CD8-positive, alpha-beta memory T cell (primary cell): ENCODE measurements at regions not wholly inside any gene's neighbourhood (a gene's known extent, or its start where the extent isn't known, plus 50 kb on each side); places are given as distances from the start of the nearest gene placed in this dataset.
A peak's percentile ranks its signal among the peaks of the same experiment; 100 is the strongest.

ENCODE experiments used
- CTCF ChIA-PET: fragments of 350-600 bp; sonication (Branson Sonifier 250); formaldehyde crosslinking; loops from one replicate; lab custom pipeline; 2021; ENCODE audit warnings: antibody characterized with exemption; lab: Charles Lee
- POLR2A ChIA-PET: fragments of 350-600 bp; sonication (Branson Sonifier 250); formaldehyde crosslinking; loops from one replicate; lab custom pipeline; 2021; ENCODE audit warnings: antibody characterized with exemption; lab: Charles Lee
- DNase-seq, 5 donors: peaks; one replicate each; pipeline versions ENCODE4 v3.0.0 to v3.0.0-alpha.2; 2020 to 2022; ENCODE audit warnings: mixed read lengths in 1 of 5
- H3K27ac ChIP-seq: one replicate; pipeline ENCODE4 v1.7.0; 2013; ENCODE audit warnings: low read depth, mild to moderate bottlenecking, low read length, moderate library complexity
- H3K27me3 ChIP-seq: 2 replicates; pipeline ENCODE4 v1.7.0; 2013; ENCODE audit warnings: low read length, mild to moderate bottlenecking; ENCODE audit not compliant: insufficient read depth, poor library complexity, severe bottlenecking
- H3K36me3 ChIP-seq: 2 replicates; pipeline ENCODE4 v1.7.0; 2013; ENCODE audit warnings: mild to moderate bottlenecking, low read length, moderate library complexity; ENCODE audit not compliant: insufficient read depth
- H3K4me1 ChIP-seq: 2 replicates; pipeline ENCODE4 v1.7.0; 2013; ENCODE audit warnings: mild to moderate bottlenecking, low read length, moderate library complexity; ENCODE audit not compliant: insufficient read depth
- H3K4me3 ChIP-seq: 2 replicates; pipeline ENCODE4 v1.7.0; 2013; ENCODE audit warnings: mild to moderate bottlenecking, low read length
- H3K9me3 ChIP-seq: 2 replicates; pipeline ENCODE4 v1.7.0; 2013; ENCODE audit warnings: mild to moderate bottlenecking, low read length
- H3K27ac Mint-ChIP-seq, 8 donors: one replicate each; pipeline ENCODE4 v1.8.0; 2020 to 2021; ENCODE audit warnings: mixed read lengths in 8 of 8, mild to moderate bottlenecking in 6 of 8, inconsistent platforms in 3 of 8, moderate library complexity in 3 of 8
- H3K27me3 Mint-ChIP-seq, 2 donors: one replicate each; pipeline ENCODE4 v1.8.0; 2020 to 2021; ENCODE audit warnings: mixed read lengths in 2 of 2, mild to moderate bottlenecking in 1 of 2, moderate library complexity in 1 of 2
- H3K36me3 Mint-ChIP-seq, 3 donors: one replicate each; pipeline ENCODE4 v1.8.0; 2020 to 2021; ENCODE audit warnings: mixed read lengths in 3 of 3, inconsistent platforms in 1 of 3, mild to moderate bottlenecking in 1 of 3
- H3K4me1 Mint-ChIP-seq, 3 donors: one replicate each; pipeline ENCODE4 v1.8.0; 2020 to 2021; ENCODE audit warnings: mixed read lengths in 3 of 3, inconsistent platforms in 1 of 3, mild to moderate bottlenecking in 1 of 3
- H3K4me3 Mint-ChIP-seq, 7 donors: one replicate each; pipeline ENCODE4 v1.8.0; 2020 to 2021; ENCODE audit warnings: mixed read lengths in 7 of 7, mild to moderate bottlenecking in 6 of 7, moderate library complexity in 4 of 7, inconsistent platforms in 2 of 7
- H3K9me3 Mint-ChIP-seq, 5 donors: one replicate each; pipeline ENCODE4 v1.8.0; 2020 to 2022; ENCODE audit warnings: mixed read lengths in 5 of 5, mild to moderate bottlenecking in 3 of 5, moderate library complexity in 2 of 5, inconsistent platforms in 1 of 5

DNA sequence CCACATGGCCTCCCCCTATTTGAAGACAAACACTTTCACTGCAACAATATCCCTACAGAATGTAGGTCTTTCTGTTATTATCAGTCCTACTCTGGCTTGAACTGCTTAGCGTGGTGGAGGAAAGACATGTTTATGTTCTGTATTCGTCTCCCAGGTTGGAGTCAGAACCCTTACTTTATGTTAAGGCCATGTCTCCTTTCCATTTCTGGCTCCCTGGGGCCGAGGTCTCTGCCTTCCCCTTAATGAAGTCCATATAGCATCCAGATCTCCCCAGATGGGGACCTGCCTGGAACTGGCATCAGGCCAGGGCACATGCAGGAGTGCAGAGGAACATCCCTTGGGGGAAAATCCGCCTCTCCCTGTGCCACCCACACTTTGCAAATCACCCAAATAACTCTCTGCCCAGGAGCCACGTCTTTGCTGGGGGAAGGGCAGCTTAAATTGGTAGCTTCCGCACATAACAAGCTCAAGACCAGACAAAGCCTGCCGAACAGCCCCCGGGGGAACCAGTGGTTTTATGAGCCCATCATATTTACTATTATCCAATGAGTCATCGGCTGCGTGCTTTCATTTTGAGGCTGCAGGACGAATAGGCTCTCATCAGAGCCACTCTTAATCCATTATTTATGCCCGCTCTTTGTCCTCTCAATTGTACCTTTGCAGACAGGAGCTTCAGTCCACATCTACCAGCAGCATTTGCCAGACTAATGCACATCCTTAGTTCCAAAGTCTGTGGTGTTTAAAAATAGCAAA is 237.0 kb downstream of the UACA start:
- POLR2A ChIA-PET, result interaction anchor here (0.6 to 1.6 kb wide), 3 partner anchors 9 to 267 kb away, joined by 3 to 6 read pairs (median 3); no protein-coding TSS in a partner anchor
- peaks cover 45 to 62% (median 51%) of the 10 kb centered on the region in 3 donors for H3K4me1 Mint-ChIP-seq
- peaks cover 49% of the 10 kb centered on the region for H3K4me1 ChIP-seq

GRCh38 chr15:70525551-70525950 is 237.8 kb downstream of the UACA start:
- Histone ChIP-seq H3K4me1 (peaks cover 48% of the 10 kb centered on the region), H3K27ac (no peak overlapping the region), H3K9me3 (no peaks in the 10 kb centered on the region), H3K4me3 (no peak overlapping the region), H3K36me3 (no peaks in the 10 kb centered on the region), H3K27me3 (no peaks in the 10 kb centered on the region)
- DNase-seq, result no peak
- no peaks in the 10 kb centered on the region for H3K9me3 Mint-ChIP-seq
- H3K36me3 Mint-ChIP-seq, result peaks cover 0 to 2% (median 0%) of the 10 kb centered on the region in 3 donors
- ChIA-PET POLR2A (no interaction called here), CTCF (interaction anchor here (1.8 kb wide), 1 partner anchor 9 kb away, joined by 6 read pairs; no protein-coding TSS in a partner anchor)
- no peak overlapping the region for H3K27ac Mint-ChIP-seq
- peaks cover 0 to 3% of the 10 kb centered on the region in 2 donors for H3K27me3 Mint-ChIP-seq
- H3K4me1 Mint-ChIP-seq, result peaks cover 43 to 56% (median 51%) of the 10 kb centered on the region in 3 donors
- H3K4me3 Mint-ChIP-seq, result no peak overlapping the region

More for the DNA sequence above, 237.0 kb downstream of the UACA start:
- H3K9me3 Mint-ChIP-seq, result no peaks in the 10 kb centered on the region
- peaks cover 0 to 2% (median 0%) of the 10 kb centered on the region in 3 donors for H3K36me3 Mint-ChIP-seq
- H3K9me3 ChIP-seq, result no peaks in the 10 kb centered on the region
- no peak overlapping the region for H3K27ac ChIP-seq
- peak overlapping the region; percentile 5 to 81 (median 54) for H3K27ac Mint-ChIP-seq
- DNase-seq, result peak in 1 of 5 donors; percentile 73
- H3K4me3 ChIP-seq, result no peak overlapping the region
- CTCF ChIA-PET, result interaction anchor here (1.0 to 2.4 kb wide), 6 partner anchors 9 to 226 kb away, joined by 3 to 8 read pairs (median 4); no protein-coding TSS in a partner anchor
- no peaks in the 10 kb centered on the region for H3K27me3 ChIP-seq
- no peaks in the 10 kb centered on the region for H3K36me3 ChIP-seq
- peaks cover 0 to 3% of the 10 kb centered on the region in 2 donors for H3K27me3 Mint-ChIP-seq
- peak overlapping the region; percentile 16 to 80 (median 61) for H3K4me3 Mint-ChIP-seq

DNA sequence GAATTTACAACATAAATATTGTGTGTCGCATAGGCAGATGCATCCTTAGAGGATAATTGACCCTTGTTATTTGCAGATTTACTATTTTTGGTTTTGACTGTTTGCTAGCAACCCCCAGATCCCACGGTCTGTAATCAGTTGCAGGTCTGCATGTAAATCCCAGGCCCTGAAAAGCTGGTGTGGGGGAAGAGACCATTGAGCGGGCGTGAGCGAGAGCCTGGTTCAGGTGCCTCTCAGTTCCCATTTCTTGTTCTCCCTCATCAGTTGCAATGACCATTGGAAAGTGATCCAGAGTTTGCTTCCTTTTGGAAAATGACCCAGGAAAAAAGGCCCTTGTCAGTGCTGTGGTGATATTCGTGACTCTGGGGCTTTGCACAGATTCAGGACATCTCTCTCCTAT is 238.9 kb downstream of the UACA start:
- ChIA-PET CTCF (no interaction called here), POLR2A (interaction anchor here (0.6 kb wide), 1 partner anchor 15 kb away, joined by 3 read pairs; no protein-coding TSS in a partner anchor)
- Mint-ChIP-seq H3K27ac (no peak overlapping the region), H3K27me3 (peaks cover 0 to 3% of the 10 kb centered on the region in 2 donors), H3K4me3 (no peak overlapping the region), H3K4me1 (peaks cover 33 to 45% (median 40%) of the 10 kb centered on the region in 3 donors), H3K9me3 (no peaks in the 10 kb centered on the region), H3K36me3 (peaks cover 0 to 2% (median 0%) of the 10 kb centered on the region in 3 donors)
- Histone ChIP-seq H3K4me1 (peaks cover 37% of the 10 kb centered on the region), H3K27me3 (no peaks in the 10 kb centered on the region), H3K27ac (no peak overlapping the region), H3K4me3 (no peak overlapping the region), H3K9me3 (no peaks in the 10 kb centered on the region), H3K36me3 (no peaks in the 10 kb centered on the region)
- peak in 1 of 5 donors; percentile 8 for DNase-seq

GRCh38 chr15:70523616-70524015 is 239.7 kb downstream of the UACA start:
- Mint-ChIP-seq H3K36me3 (peaks cover 0 to 2% (median 0%) of the 10 kb centered on the region in 3 donors), H3K9me3 (no peaks in the 10 kb centered on the region), H3K4me3 (no peak overlapping the region), H3K27ac (peak overlapping the region in 1 of 8 donors; percentile 13), H3K27me3 (peaks cover 4 to 5% of the 10 kb centered on the region in 2 donors), H3K4me1 (peaks cover 25 to 36% (median 32%) of the 10 kb centered on the region in 3 donors)
- Histone ChIP-seq H3K4me1 (peaks cover 28% of the 10 kb centered on the region), H3K27me3 (no peaks in the 10 kb centered on the region), H3K27ac (no peak overlapping the region), H3K9me3 (no peaks in the 10 kb centered on the region), H3K36me3 (no peaks in the 10 kb centered on the region), H3K4me3 (no peak overlapping the region)
- POLR2A ChIA-PET, result no interaction called here
- DNase-seq, result peak in 1 of 5 donors; percentile 9
- CTCF ChIA-PET, result interaction anchor here (1.0 to 1.5 kb wide), 2 partner anchors 11 to 12 kb away, joined by 5 read pairs; no protein-coding TSS in a partner anchor

GRCh38 chr15:70523192-70523591 is 240.2 kb downstream of the UACA start:
- no peaks in the 10 kb centered on the region for H3K27me3 ChIP-seq
- ChIA-PET POLR2A (no interaction called here), CTCF (interaction anchor here (1.0 to 1.5 kb wide), 2 partner anchors 11 to 12 kb away, joined by 5 read pairs; no protein-coding TSS in a partner anchor)
- peaks cover 24% of the 10 kb centered on the region for H3K4me1 ChIP-seq
- Mint-ChIP-seq H3K9me3 (no peaks in the 10 kb centered on the region), H3K27me3 (peaks cover 4 to 7% of the 10 kb centered on the region in 2 donors), H3K4me1 (peaks cover 21 to 32% (median 27%) of the 10 kb centered on the region in 3 donors), H3K4me3 (no peak overlapping the region), H3K27ac (no peak overlapping the region), H3K36me3 (peaks cover 0 to 2% (median 0%) of the 10 kb centered on the region in 3 donors)
- no peak for DNase-seq
- H3K27ac ChIP-seq, result no peak overlapping the region
- no peaks in the 10 kb centered on the region for H3K36me3 ChIP-seq
- no peak overlapping the region for H3K4me3 ChIP-seq
- no peaks in the 10 kb centered on the region for H3K9me3 ChIP-seq

DNA sequence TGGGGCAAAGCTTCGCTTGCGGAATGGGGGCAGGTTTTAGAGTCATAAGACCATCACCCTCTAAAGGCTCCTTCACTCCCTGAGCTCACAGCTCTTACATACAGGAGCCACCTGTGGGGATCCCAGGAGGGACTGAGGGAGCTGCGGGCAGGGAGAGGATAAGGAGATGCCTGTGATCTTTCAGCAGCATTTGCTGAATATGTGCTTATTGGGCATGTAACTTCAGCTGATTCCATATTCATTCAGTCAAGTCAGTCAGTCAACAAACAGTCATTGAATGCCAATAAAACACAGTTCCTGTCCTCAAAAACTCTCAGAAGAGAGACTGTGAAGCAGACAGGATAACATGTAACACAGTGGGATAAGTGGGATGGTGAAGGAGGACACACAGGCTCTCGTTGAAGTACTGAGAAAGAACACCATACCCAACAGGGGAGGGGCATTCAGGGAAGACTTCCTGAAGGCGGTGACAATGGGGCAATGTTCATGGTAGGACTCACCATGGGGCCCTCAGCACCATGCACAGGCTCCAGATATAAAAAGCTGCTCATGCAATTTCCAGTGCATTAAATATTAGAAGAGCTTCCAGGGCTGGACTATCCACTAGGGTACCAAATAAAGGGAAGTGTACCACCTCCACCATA is 240.9 kb downstream of the UACA start:
- CTCF ChIA-PET, result interaction anchor here (1.5 kb wide), 2 partner anchors 10 to 13 kb away, joined by 4 to 5 read pairs; no protein-coding TSS in a partner anchor
- Mint-ChIP-seq H3K27me3 (peaks cover 5 to 7% of the 10 kb centered on the region in 2 donors), H3K36me3 (peaks cover 0 to 2% (median 0%) of the 10 kb centered on the region in 3 donors), H3K27ac (no peak overlapping the region), H3K4me3 (no peak overlapping the region), H3K4me1 (peaks cover 15 to 25% (median 21%) of the 10 kb centered on the region in 3 donors), H3K9me3 (no peaks in the 10 kb centered on the region)
- Histone ChIP-seq H3K27me3 (no peaks in the 10 kb centered on the region), H3K36me3 (no peaks in the 10 kb centered on the region), H3K4me1 (peaks cover 17% of the 10 kb centered on the region), H3K9me3 (no peaks in the 10 kb centered on the region), H3K27ac (no peak overlapping the region), H3K4me3 (no peak overlapping the region)
- POLR2A ChIA-PET, result no interaction called here
- DNase-seq, result peak in 1 of 5 donors; percentile 19

GRCh38 chr15:70521576-70522322 is 241.6 kb downstream of the UACA start:
- H3K9me3 Mint-ChIP-seq, result no peaks in the 10 kb centered on the region
- peak in 1 of 5 donors; percentile 36 for DNase-seq
- H3K4me1 ChIP-seq, result peaks cover 10% of the 10 kb centered on the region
- H3K9me3 ChIP-seq, result no peaks in the 10 kb centered on the region
- ChIA-PET POLR2A (no interaction called here), CTCF (interaction anchor here (1.5 kb wide), 1 partner anchor 9 kb away, joined by 4 read pairs; no protein-coding TSS in a partner anchor)
- H3K27ac Mint-ChIP-seq, result no peak overlapping the region
- no peak overlapping the region for H3K4me3 ChIP-seq
- peaks cover 10% of the 10 kb centered on the region in 2 donors for H3K27me3 Mint-ChIP-seq
- no peak overlapping the region for H3K27ac ChIP-seq
- H3K4me3 Mint-ChIP-seq, result no peak overlapping the region
- H3K36me3 ChIP-seq, result no peaks in the 10 kb centered on the region
- H3K4me1 Mint-ChIP-seq, result peaks cover 8 to 18% (median 14%) of the 10 kb centered on the region in 3 donors
- H3K36me3 Mint-ChIP-seq, result peaks cover 0 to 2% (median 0%) of the 10 kb centered on the region in 3 donors
- H3K27me3 ChIP-seq, result no peaks in the 10 kb centered on the region
